ENCODE measurements at regions not wholly inside any gene's neighbourhood (a gene's known extent, or its start where the extent isn't known, plus 50 kb on each side); places are given as distances from the start of the nearest gene placed in this dataset.

- no peak for DNase-seq
- no peaks in the 10 kb centered on the region for H3K9me3 ChIP-seq (ENCODE audit: control insufficient read depth, low read depth, low read length)
- no peaks in the 10 kb centered on the region for H3K36me3 ChIP-seq (ENCODE audit: control insufficient read depth, insufficient read depth, low read length)
- no peak overlapping the region for H3K27ac ChIP-seq (ENCODE audit: low read length)
- H3K4me3 ChIP-seq (ENCODE audit: low read length) = no peak overlapping the region
- H3K27me3 ChIP-seq (ENCODE audit: control insufficient read depth, insufficient read depth, low read length) = no peaks in the 10 kb centered on the region
- H3K4me1 ChIP-seq (ENCODE audit: control insufficient read depth, insufficient read depth, low read length) = no peaks in the 10 kb centered on the region
- 67% methylated on average over 1 of the region's 3 CpGs for whole genome bisulfite sequencing (ENCODE audit: insufficient coverage, low lambda C conversion rate)
These were observed 75.8 kb downstream of the DAD1 start for GRCh38 chr14:22513066-22513812.

DNA sequence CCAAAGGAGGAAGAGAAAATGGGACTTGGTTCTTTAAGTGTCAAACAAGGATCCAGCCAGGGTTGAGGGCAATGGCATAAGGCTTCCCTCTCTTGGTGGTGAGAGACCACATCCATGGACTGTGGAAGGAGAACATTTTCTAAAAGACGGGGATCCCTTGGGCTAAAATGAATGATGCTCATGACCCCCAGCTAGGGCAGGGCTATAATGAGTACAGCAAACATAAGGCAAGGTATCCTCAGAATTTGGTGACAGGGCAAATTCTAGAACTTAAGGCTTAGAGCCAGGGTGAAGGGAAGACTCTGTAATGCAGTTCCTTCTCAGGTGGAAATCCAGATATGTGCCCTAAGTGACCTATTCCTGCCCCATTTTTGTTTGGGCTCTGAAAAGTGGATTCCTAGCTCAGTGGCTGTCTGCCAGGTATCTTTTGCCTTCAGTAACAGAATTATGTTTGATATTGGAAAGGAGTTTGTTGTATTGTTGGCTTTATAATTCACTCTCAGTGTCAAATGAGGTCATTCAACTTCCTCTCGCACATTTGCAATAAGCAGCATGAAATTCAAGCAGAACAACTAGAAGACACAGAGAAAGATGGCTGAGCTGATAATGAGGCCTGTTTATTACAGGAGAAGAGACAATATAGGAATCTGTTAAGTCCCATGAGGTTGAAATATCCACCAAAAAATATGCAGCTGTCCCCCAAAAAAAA is 76.8 kb downstream of the DAD1 start:
- DNase-seq = no peak
- H3K4me1 ChIP-seq (ENCODE audit: control insufficient read depth, insufficient read depth, low read length) = no peaks in the 10 kb centered on the region
- H3K4me3 ChIP-seq (ENCODE audit: low read length) = no peak overlapping the region
- no peaks in the 10 kb centered on the region for H3K27me3 ChIP-seq (ENCODE audit: control insufficient read depth, insufficient read depth, low read length)
- no peaks in the 10 kb centered on the region for H3K36me3 ChIP-seq (ENCODE audit: control insufficient read depth, insufficient read depth, low read length)
- no CpG with 5 or more reads among the region's 2 CpGs for WGBS (ENCODE audit: insufficient coverage, low lambda C conversion rate)
- no peak overlapping the region for H3K27ac ChIP-seq (ENCODE audit: low read length)
- no peaks in the 10 kb centered on the region for H3K9me3 ChIP-seq (ENCODE audit: control insufficient read depth, low read depth, low read length)

GRCh38 chr14:22510527-22511110 is 78.4 kb downstream of the DAD1 start:
- no peak for DNase-seq
- H3K27me3 ChIP-seq (ENCODE audit: control insufficient read depth, insufficient read depth, low read length) = no peaks in the 10 kb centered on the region
- no peaks in the 10 kb centered on the region for H3K4me1 ChIP-seq (ENCODE audit: control insufficient read depth, insufficient read depth, low read length)
- H3K27ac ChIP-seq (ENCODE audit: low read length) = no peak overlapping the region
- H3K9me3 ChIP-seq (ENCODE audit: control insufficient read depth, low read depth, low read length) = no peaks in the 10 kb centered on the region
- WGBS (ENCODE audit: insufficient coverage, low lambda C conversion rate) = 60% methylated on average over 1 of the region's 3 CpGs
- H3K36me3 ChIP-seq (ENCODE audit: control insufficient read depth, insufficient read depth, low read length) = no peaks in the 10 kb centered on the region
- H3K4me3 ChIP-seq (ENCODE audit: low read length) = no peak overlapping the region

GRCh38 chr14:22509751-22510300 is 79.2 kb downstream of the DAD1 start:
- 72% methylated on average over 3 of the region's 5 CpGs for WGBS (ENCODE audit: insufficient coverage, low lambda C conversion rate)
- Histone ChIP-seq H3K9me3 (ENCODE audit: control insufficient read depth, low read depth, low read length) (no peaks in the 10 kb centered on the region), H3K27me3 (ENCODE audit: control insufficient read depth, insufficient read depth, low read length) (no peaks in the 10 kb centered on the region), H3K4me3 (ENCODE audit: low read length) (no peak overlapping the region), H3K27ac (ENCODE audit: low read length) (no peak overlapping the region), H3K36me3 (ENCODE audit: control insufficient read depth, insufficient read depth, low read length) (no peaks in the 10 kb centered on the region), H3K4me1 (ENCODE audit: control insufficient read depth, insufficient read depth, low read length) (no peaks in the 10 kb centered on the region)
- DNase-seq = no peak

DNA sequence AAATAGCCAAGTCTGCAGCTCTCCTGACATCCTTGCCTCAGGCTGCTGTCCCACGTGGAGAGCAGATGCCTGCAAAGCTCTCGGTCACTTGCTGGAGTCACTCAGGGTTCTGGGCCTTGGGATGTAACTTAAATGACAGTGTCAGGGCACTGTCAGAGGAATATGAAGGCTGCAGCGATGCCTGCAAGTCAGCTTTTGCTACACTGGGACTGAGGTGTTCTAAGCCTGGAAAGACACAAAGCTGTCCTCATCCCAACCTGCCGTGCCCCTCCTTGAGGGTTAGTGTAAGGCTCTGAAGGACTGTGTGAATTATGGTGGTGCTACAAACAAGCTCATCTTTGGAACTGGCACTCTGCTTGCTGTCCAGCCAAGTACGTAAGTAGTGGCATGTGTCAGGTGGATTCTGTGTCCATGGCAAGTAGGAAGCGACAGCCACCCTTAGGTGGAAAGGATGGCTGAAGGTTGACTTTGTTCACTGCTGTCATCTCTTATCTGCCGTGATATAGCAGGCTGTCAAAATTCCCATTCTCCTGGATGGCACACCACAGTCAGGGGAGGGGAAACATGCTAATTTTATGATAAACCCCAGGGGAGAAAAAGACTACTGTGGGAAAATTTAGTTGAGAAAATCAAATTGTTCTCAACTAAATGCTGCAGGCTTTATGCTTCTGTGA is 79.9 kb downstream of the DAD1 start:
- no peak overlapping the region for H3K4me3 ChIP-seq (ENCODE audit: low read length)
- H3K36me3 ChIP-seq (ENCODE audit: control insufficient read depth, insufficient read depth, low read length) = no peaks in the 10 kb centered on the region
- WGBS (ENCODE audit: insufficient coverage, low lambda C conversion rate) = no CpG with 5 or more reads among the region's 7 CpGs
- H3K4me1 ChIP-seq (ENCODE audit: control insufficient read depth, insufficient read depth, low read length) = no peaks in the 10 kb centered on the region
- no peaks in the 10 kb centered on the region for H3K27me3 ChIP-seq (ENCODE audit: control insufficient read depth, insufficient read depth, low read length)
- no peak overlapping the region for H3K27ac ChIP-seq (ENCODE audit: low read length)
- H3K9me3 ChIP-seq (ENCODE audit: control insufficient read depth, low read depth, low read length) = no peaks in the 10 kb centered on the region
- no peak for DNase-seq

GRCh38 chr14:22508662-22509035 is 80.4 kb downstream of the DAD1 start:
- Histone ChIP-seq H3K27ac (ENCODE audit: low read length) (no peak overlapping the region), H3K36me3 (ENCODE audit: control insufficient read depth, insufficient read depth, low read length) (no peaks in the 10 kb centered on the region), H3K4me1 (ENCODE audit: control insufficient read depth, insufficient read depth, low read length) (no peaks in the 10 kb centered on the region), H3K27me3 (ENCODE audit: control insufficient read depth, insufficient read depth, low read length) (no peaks in the 10 kb centered on the region), H3K4me3 (ENCODE audit: low read length) (no peak overlapping the region), H3K9me3 (ENCODE audit: control insufficient read depth, low read depth, low read length) (no peaks in the 10 kb centered on the region)
- WGBS (ENCODE audit: insufficient coverage, low lambda C conversion rate) = 100% methylated on average over 1 of the region's 4 CpGs
- no peak for DNase-seq

DNA sequence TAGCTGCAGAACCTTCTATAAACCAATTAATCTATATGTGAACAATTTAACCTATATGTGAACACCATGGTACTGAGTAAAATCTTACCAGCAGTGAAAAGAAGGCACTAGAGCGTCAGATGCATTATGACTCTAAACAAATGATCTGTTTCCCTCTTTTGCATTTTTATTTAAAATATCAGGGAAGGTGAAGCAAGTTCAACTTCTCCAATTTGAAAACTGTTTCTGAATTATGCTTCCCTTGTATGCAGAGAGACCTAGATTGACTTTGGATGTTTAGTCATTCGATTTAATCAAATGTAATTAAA is 80.9 kb downstream of the DAD1 start:
- Histone ChIP-seq H3K9me3 (ENCODE audit: control insufficient read depth, low read depth, low read length) (no peaks in the 10 kb centered on the region), H3K4me1 (ENCODE audit: control insufficient read depth, insufficient read depth, low read length) (no peaks in the 10 kb centered on the region), H3K36me3 (ENCODE audit: control insufficient read depth, insufficient read depth, low read length) (no peaks in the 10 kb centered on the region), H3K4me3 (ENCODE audit: low read length) (no peak overlapping the region), H3K27me3 (ENCODE audit: control insufficient read depth, insufficient read depth, low read length) (no peaks in the 10 kb centered on the region), H3K27ac (ENCODE audit: low read length) (no peak overlapping the region)
- DNase-seq = no peak
- WGBS (ENCODE audit: insufficient coverage, low lambda C conversion rate) = 80% methylated on average over 1 of the region's 2 CpGs

GRCh38 chr14:22506778-22507351 is 82.2 kb downstream of the DAD1 start:
- no peak for DNase-seq
- no peaks in the 10 kb centered on the region for H3K27me3 ChIP-seq (ENCODE audit: control insufficient read depth, insufficient read depth, low read length)
- H3K4me3 ChIP-seq (ENCODE audit: low read length) = no peak overlapping the region
- 38% methylated on average over 1 of the region's 2 CpGs for WGBS (ENCODE audit: insufficient coverage, low lambda C conversion rate)
- no peaks in the 10 kb centered on the region for H3K9me3 ChIP-seq (ENCODE audit: control insufficient read depth, low read depth, low read length)
- no peak overlapping the region for H3K27ac ChIP-seq (ENCODE audit: low read length)
- H3K4me1 ChIP-seq (ENCODE audit: control insufficient read depth, insufficient read depth, low read length) = no peaks in the 10 kb centered on the region
- no peaks in the 10 kb centered on the region for H3K36me3 ChIP-seq (ENCODE audit: control insufficient read depth, insufficient read depth, low read length)

GRCh38 chr14:22506378-22506710 is 82.7 kb downstream of the DAD1 start:
- no CpG with 5 or more reads among the region's 6 CpGs for WGBS (ENCODE audit: insufficient coverage, low lambda C conversion rate)
- Histone ChIP-seq H3K4me3 (ENCODE audit: low read length) (no peak overlapping the region), H3K36me3 (ENCODE audit: control insufficient read depth, insufficient read depth, low read length) (no peaks in the 10 kb centered on the region), H3K27ac (ENCODE audit: low read length) (no peak overlapping the region), H3K9me3 (ENCODE audit: control insufficient read depth, low read depth, low read length) (no peaks in the 10 kb centered on the region), H3K4me1 (ENCODE audit: control insufficient read depth, insufficient read depth, low read length) (no peaks in the 10 kb centered on the region), H3K27me3 (ENCODE audit: control insufficient read depth, insufficient read depth, low read length) (no peaks in the 10 kb centered on the region)
- no peak for DNase-seq

DNA sequence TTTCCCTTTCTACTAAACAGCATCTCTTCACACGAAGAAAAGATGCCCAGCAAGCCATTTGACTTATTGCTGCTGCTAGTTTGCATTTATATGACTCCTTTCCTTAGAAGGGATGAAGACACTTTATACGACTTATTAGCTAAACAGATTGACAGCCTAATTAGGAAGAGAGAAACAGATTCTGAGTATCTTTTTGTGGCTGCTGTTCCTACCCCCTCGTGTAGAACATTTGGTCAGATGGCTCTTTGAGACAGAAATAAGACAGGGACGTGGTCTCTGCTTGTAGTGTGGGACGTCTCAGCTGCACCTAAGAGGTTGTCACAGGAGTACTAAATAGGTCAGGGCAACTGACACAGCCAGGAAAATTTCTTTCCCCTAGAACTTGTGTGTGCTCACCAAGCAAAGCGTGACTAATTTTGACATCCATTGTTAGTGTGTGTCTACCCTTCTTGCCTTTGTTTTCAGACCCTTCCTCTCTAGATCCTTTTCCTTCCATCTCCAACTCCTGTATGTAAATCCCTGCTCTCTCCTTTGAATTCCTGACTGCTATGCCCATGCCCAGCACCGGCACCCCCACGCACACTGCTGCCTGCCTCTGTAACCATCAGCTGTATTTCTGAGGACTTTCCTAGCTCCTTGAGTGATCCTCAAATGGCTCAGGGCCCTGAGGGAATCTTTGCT is 83.2 kb downstream of the DAD1 start:
- no peak for DNase-seq
- H3K27ac ChIP-seq (ENCODE audit: low read length) = no peak overlapping the region

More for the DNA sequence above, 83.2 kb downstream of the DAD1 start:
- no peaks in the 10 kb centered on the region for H3K36me3 ChIP-seq (ENCODE audit: control insufficient read depth, insufficient read depth, low read length)
- H3K4me3 ChIP-seq (ENCODE audit: low read length) = no peak overlapping the region
- no peaks in the 10 kb centered on the region for H3K27me3 ChIP-seq (ENCODE audit: control insufficient read depth, insufficient read depth, low read length)
- no peaks in the 10 kb centered on the region for H3K9me3 ChIP-seq (ENCODE audit: control insufficient read depth, low read depth, low read length)
- H3K4me1 ChIP-seq (ENCODE audit: control insufficient read depth, insufficient read depth, low read length) = no peaks in the 10 kb centered on the region
- 33% methylated on average over 1 of the region's 8 CpGs for WGBS (ENCODE audit: insufficient coverage, low lambda C conversion rate)
